ENCODE measurements at regions not wholly inside any gene's neighbourhood (a gene's known extent, or its start where the extent isn't known, plus 50 kb on each side); places are given as distances from the start of the nearest gene placed in this dataset.

GRCh38 chr3:87175732-87176131, 51.4 kb upstream of the CHMP2B start:
- peaks cover 3% of the 10 kb centered on the region for H3K9me3 Mint-ChIP-seq
- no peaks in the 10 kb centered on the region for H3K36me3 Mint-ChIP-seq
- H3K4me3 Mint-ChIP-seq: no peak overlapping the region
- DNase-seq (ENCODE audit: low spot score in 2 of 2) (no peak), ATAC-seq (ENCODE audit: low read depth) (no peak)
- peaks cover 3% of the 10 kb centered on the region for H3K27me3 Mint-ChIP-seq
- H3K27ac Mint-ChIP-seq: no peak overlapping the region
- peaks cover 2% of the 10 kb centered on the region for H3K4me1 Mint-ChIP-seq

- ATAC-seq (ENCODE audit: low read depth): peak; percentile 67
- Mint-ChIP-seq H3K9me3 (peaks cover 3% of the 10 kb centered on the region), H3K27me3 (peaks cover 2% of the 10 kb centered on the region), H3K4me3 (no peak overlapping the region), H3K4me1 (no peaks in the 10 kb centered on the region), H3K36me3 (no peaks in the 10 kb centered on the region), H3K27ac (no peak overlapping the region)
- no peak for DNase-seq (ENCODE audit: low spot score in 2 of 2)
These were observed 53.3 kb upstream of the CHMP2B start for GRCh38 chr3:87173776-87174175.

DNA sequence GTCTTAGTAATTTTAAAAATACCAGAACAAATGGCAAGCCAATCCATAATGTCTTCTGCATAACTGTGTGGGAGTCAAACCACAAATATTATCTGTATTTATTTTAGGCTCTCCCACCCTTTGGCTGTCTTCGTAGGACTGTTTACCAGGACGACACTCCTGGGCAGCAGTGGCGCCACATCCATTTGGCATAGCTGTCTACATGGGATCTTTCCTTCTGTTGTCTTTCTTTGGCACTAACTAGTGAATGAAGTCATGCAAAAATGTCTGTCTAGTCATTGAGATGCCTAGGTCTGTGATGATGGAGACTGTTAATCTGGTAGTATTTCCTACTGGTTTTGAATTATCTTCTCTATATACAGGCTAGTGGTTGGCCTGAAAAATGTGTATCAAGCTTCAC, 54.0 kb upstream of the CHMP2B start:
- Mint-ChIP-seq H3K4me1 (peaks cover 2% of the 10 kb centered on the region), H3K27ac (no peak overlapping the region), H3K27me3 (peaks cover 4% of the 10 kb centered on the region), H3K4me3 (no peak overlapping the region), H3K9me3 (peaks cover 3% of the 10 kb centered on the region), H3K36me3 (no peaks in the 10 kb centered on the region)
- DNase-seq (ENCODE audit: low spot score in 2 of 2) (no peak), ATAC-seq (ENCODE audit: low read depth) (no peak)

DNA sequence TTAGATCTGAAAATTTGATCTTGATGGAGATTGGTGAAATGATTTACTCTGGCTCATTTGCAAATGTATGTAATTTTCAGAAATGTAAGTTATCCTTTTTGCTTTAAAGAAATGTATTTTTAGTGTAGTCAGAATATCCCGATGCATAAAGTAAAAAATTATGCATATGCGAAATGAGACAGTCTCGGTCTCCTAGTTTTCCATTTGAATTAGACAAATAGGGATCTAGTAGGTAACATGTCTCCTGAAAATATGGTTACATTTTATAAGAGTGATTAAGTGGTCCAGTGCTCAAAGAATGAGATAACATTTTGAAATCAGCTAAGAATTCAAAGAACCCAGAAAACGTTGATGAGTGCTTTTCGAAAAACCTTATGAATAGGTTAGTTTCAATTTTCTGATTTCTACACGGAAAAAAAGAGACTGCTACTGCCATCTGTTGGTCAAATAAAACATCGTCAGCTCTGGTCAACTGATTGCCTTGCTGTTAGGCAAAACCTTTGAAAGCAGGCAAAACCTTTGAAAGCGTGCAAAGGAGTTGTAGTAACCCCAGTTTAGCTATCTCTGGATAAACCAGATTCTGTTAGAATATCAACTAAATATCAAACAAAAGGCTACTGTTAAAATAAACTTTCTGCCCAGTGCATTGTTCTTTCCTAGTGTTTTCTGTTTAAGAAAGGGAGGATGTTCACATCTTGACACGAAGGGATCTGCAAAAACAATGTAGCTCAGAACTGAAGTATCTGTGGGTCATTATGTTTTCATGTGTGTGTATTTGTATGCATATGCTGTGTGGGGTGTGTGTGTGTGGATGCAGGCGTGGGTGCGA, 59.3 kb upstream of the CHMP2B start:
- Mint-ChIP-seq H3K4me1 (peaks cover 2% of the 10 kb centered on the region), H3K9me3 (no peaks in the 10 kb centered on the region), H3K27me3 (peaks cover 2% of the 10 kb centered on the region), H3K4me3 (no peak overlapping the region), H3K36me3 (no peaks in the 10 kb centered on the region), H3K27ac (no peak overlapping the region)
- DNase-seq (ENCODE audit: low spot score in 2 of 2) (peak; percentile 13 to 28), ATAC-seq (ENCODE audit: low read depth) (peak; percentile 39)

GRCh38 chr3:87164245-87164644, 62.9 kb upstream of the CHMP2B start:
- ATAC-seq (ENCODE audit: low read depth): no peak

DNA sequence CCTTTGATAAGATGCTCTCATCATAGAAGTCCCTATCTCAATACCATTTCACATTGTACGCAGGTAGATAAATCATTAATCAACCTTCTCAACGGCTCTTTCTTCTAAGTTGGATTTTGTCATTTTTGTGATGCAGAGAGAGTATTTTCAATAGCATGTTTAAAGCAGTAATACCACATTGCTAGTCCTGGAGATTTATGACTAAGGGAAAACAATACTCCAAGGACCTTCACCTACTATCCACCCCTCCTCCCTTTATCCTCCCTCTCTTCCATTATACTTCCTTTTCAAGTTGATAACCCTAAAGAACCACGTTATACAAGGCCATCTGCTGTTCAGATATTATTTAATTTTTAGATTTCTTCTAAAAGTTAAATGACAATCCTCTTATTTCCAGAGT, 65.3 kb upstream of the CHMP2B start:
- Mint-ChIP-seq H3K4me3 (no peak overlapping the region), H3K4me1 (no peaks in the 10 kb centered on the region), H3K27me3 (peaks cover 2% of the 10 kb centered on the region), H3K36me3 (no peaks in the 10 kb centered on the region), H3K9me3 (no peaks in the 10 kb centered on the region), H3K27ac (no peak overlapping the region)
- DNase-seq (ENCODE audit: low spot score in 2 of 2) (no peak), ATAC-seq (ENCODE audit: low read depth) (no peak)

More at GRCh38 chr3:87164245-87164644, 62.9 kb upstream of the CHMP2B start:
- H3K9me3 Mint-ChIP-seq: no peaks in the 10 kb centered on the region
- no peak for DNase-seq (ENCODE audit: low spot score in 2 of 2)
- no peak overlapping the region for H3K27ac Mint-ChIP-seq
- peaks cover 4% of the 10 kb centered on the region for H3K27me3 Mint-ChIP-seq
- H3K4me1 Mint-ChIP-seq: peaks cover 2% of the 10 kb centered on the region
- H3K36me3 Mint-ChIP-seq: no peaks in the 10 kb centered on the region
- no peak overlapping the region for H3K4me3 Mint-ChIP-seq

DNA sequence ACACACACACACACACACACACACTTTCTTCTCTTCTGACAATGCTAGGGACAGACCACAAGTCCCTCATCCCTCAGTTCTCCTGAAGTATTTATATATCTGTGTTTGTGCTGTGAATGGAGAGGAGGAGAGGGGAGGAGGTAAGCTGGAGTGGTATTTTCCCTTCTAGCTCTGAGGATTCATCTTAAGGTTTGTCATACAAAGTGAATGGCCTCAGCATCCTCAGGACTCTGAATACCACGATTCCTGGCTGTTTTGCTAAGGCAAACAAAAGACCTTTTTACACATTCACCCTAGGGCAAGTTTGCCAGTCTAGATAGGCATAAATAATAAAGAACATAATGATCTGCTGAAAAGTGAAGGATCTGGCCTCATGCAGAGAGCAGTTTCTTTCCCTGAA, 65.7 kb upstream of the CHMP2B start:
- H3K4me1 Mint-ChIP-seq: no peaks in the 10 kb centered on the region
- no peak for DNase-seq (ENCODE audit: low spot score in 2 of 2)
- no peak overlapping the region for H3K27ac Mint-ChIP-seq
- H3K9me3 Mint-ChIP-seq: no peaks in the 10 kb centered on the region
- peaks cover 2% of the 10 kb centered on the region for H3K27me3 Mint-ChIP-seq
- no peak overlapping the region for H3K4me3 Mint-ChIP-seq
- no peak for ATAC-seq (ENCODE audit: low read depth)
- no peaks in the 10 kb centered on the region for H3K36me3 Mint-ChIP-seq

GRCh38 chr3:87161013-87161412, 66.1 kb upstream of the CHMP2B start:
- DNase-seq (ENCODE audit: low spot score in 2 of 2): no peak
- Mint-ChIP-seq H3K4me1 (no peaks in the 10 kb centered on the region), H3K4me3 (no peak overlapping the region), H3K36me3 (no peaks in the 10 kb centered on the region), H3K27ac (no peak overlapping the region), H3K27me3 (peaks cover 2% of the 10 kb centered on the region), H3K9me3 (no peaks in the 10 kb centered on the region)
- ATAC-seq (ENCODE audit: low read depth): no peak

- ATAC-seq (ENCODE audit: low read depth): no peak
- no peak overlapping the region for H3K4me3 Mint-ChIP-seq
- no peaks in the 10 kb centered on the region for H3K36me3 Mint-ChIP-seq
- H3K9me3 Mint-ChIP-seq: no peaks in the 10 kb centered on the region
- H3K27me3 Mint-ChIP-seq: peaks cover 2% of the 10 kb centered on the region
- DNase-seq (ENCODE audit: low spot score in 2 of 2): no peak
- no peaks in the 10 kb centered on the region for H3K4me1 Mint-ChIP-seq
- no peak overlapping the region for H3K27ac Mint-ChIP-seq
These were observed 68.3 kb upstream of the CHMP2B start for GRCh38 chr3:87158823-87159222.

GRCh38 chr3:87148020-87148419, 79.1 kb upstream of the CHMP2B start:
- DNase-seq (ENCODE audit: low spot score in 2 of 2) (no peak), ATAC-seq (ENCODE audit: low read depth) (no peak)
- Mint-ChIP-seq H3K27me3 (no peaks in the 10 kb centered on the region), H3K9me3 (peaks cover 3% of the 10 kb centered on the region), H3K27ac (no peak overlapping the region), H3K4me3 (no peak overlapping the region), H3K36me3 (no peaks in the 10 kb centered on the region), H3K4me1 (no peaks in the 10 kb centered on the region)

- Mint-ChIP-seq H3K27ac (no peak overlapping the region), H3K36me3 (no peaks in the 10 kb centered on the region), H3K27me3 (no peaks in the 10 kb centered on the region), H3K4me1 (no peaks in the 10 kb centered on the region), H3K9me3 (peaks cover 3% of the 10 kb centered on the region), H3K4me3 (no peak overlapping the region)
- DNase-seq (ENCODE audit: low spot score in 2 of 2) (no peak), ATAC-seq (ENCODE audit: low read depth) (no peak)
These were observed 79.5 kb upstream of the CHMP2B start for GRCh38 chr3:87147562-87147961.

DNA sequence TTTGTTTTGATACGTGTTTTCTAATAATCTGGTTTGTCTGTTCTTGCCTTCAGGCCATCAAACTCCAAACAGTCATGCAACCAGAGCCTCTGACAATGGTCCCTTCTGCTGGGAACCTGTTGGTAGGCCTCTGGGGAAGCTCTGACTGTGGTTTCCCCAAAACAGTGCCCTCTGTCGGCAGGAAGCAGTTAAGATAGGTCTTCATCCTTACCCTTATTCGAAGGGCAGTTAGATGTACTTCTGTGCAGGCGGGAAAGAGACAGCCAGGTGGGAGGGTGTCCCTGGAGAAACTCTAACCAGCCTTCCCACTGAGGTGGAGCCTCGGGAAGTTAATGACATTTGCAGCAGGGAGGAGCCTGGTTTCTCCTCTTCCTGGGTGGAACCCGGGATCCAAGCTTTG, 81.6 kb upstream of the CHMP2B start:
- no peaks in the 10 kb centered on the region for H3K27me3 Mint-ChIP-seq
- DNase-seq (ENCODE audit: low spot score in 2 of 2) (no peak), ATAC-seq (ENCODE audit: low read depth) (no peak)
- H3K9me3 Mint-ChIP-seq: peaks cover 4% of the 10 kb centered on the region
- H3K36me3 Mint-ChIP-seq: no peaks in the 10 kb centered on the region
- H3K4me3 Mint-ChIP-seq: no peak overlapping the region
- H3K27ac Mint-ChIP-seq: no peak overlapping the region
- no peaks in the 10 kb centered on the region for H3K4me1 Mint-ChIP-seq

- no peaks in the 10 kb centered on the region for H3K4me1 Mint-ChIP-seq
- no peak for DNase-seq (ENCODE audit: low spot score in 2 of 2)
- no peak overlapping the region for H3K27ac Mint-ChIP-seq
- H3K36me3 Mint-ChIP-seq: no peaks in the 10 kb centered on the region
- no peak overlapping the region for H3K4me3 Mint-ChIP-seq
- no peaks in the 10 kb centered on the region for H3K27me3 Mint-ChIP-seq
- peaks cover 8% of the 10 kb centered on the region for H3K9me3 Mint-ChIP-seq
- ATAC-seq (ENCODE audit: low read depth): no peak
These were observed 91.0 kb upstream of the CHMP2B start for GRCh38 chr3:87136066-87136596.

DNA sequence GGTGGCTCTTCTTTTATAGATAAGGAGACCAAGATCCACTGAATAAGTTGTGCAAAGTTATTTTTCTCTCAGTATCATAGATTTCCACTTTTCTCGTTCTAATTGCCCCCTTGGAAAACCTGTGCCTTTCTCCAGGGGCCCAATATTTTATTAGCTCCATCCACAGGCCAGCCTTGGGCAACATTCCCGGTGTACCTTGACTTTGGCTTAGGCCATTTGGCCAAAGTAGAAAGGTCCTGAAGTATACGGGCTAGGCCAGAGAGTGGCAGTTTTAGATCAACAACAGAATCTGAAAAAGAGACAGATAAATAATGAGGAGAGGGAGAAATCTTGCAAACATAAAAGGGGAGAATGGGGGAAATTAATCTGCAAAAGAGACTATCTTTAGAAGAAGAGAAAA, 91.7 kb upstream of the CHMP2B start:
- H3K27me3 Mint-ChIP-seq: no peaks in the 10 kb centered on the region

GRCh38 chr3:87132801-87133200, 94.3 kb upstream of the CHMP2B start:
- H3K4me3 Mint-ChIP-seq: no peak overlapping the region
- H3K27ac Mint-ChIP-seq: no peak overlapping the region
- no peaks in the 10 kb centered on the region for H3K36me3 Mint-ChIP-seq
- H3K27me3 Mint-ChIP-seq: no peaks in the 10 kb centered on the region
- H3K9me3 Mint-ChIP-seq: peaks cover 2% of the 10 kb centered on the region
- no peak for ATAC-seq (ENCODE audit: low read depth)
- DNase-seq (ENCODE audit: low spot score in 2 of 2): no peak
- no peaks in the 10 kb centered on the region for H3K4me1 Mint-ChIP-seq

More for the DNA sequence above, 91.7 kb upstream of the CHMP2B start:
- no peak for DNase-seq (ENCODE audit: low spot score in 2 of 2)
- Mint-ChIP-seq H3K27ac (no peak overlapping the region), H3K4me3 (no peak overlapping the region), H3K9me3 (peaks cover 6% of the 10 kb centered on the region), H3K36me3 (no peaks in the 10 kb centered on the region), H3K4me1 (no peaks in the 10 kb centered on the region)
- ATAC-seq (ENCODE audit: low read depth): no peak

Data from memory B cell (primary cell).